ENCODE measurements at regions not wholly inside any gene's neighbourhood (a gene's known extent, or its start where the extent isn't known, plus 50 kb on each side); places are given as distances from the start of the nearest gene placed in this dataset.

DNA sequence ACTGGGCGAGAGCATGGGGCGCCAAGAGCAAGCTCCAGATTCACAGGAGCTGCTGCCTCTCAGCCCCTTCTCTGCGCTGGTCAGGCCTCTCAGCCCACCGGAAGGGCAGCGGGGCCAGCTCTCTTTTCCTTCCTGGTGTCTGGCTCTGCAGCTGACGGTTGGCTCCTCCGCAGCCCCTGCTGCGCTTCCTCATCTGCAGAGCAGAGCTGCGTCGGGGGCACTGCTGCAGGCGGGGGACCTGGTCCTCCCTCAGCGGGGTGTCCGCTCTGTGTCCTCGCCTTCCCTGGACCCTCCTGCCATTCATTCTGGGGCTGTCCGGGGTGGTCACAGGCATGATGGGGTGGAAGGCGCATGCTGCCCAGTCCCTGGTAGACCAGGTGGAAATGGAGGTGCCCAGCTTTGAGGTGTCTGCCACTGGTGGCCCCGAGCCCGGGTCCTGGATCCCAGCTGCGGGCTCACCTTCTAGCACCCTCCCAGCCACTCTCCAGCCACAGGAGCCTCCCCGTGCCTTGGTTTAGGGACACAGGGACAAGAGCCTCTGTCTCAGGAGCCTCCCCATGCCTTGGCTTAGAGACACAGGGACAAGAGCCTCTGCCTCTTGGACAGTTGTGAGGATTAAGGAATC, 84.8 kb downstream of the IRF8 start:
- intact Hi-C loops (cut with DNase I): loop anchor here (10.0 kb wide), 1 partner anchor 89 kb away; the partner anchor contains the start of gene IRF8
- Histone ChIP-seq H3K27ac (no peak overlapping the region), H3K27me3 (no peaks in the 10 kb centered on the region), H3K9me3 (no peaks in the 10 kb centered on the region), H3K4me1 (peaks cover 17% of the 10 kb centered on the region), H3K9ac (ENCODE audit: low read depth in 2 of 2, low read length in 2 of 2) (peak overlapping the region in 1 of 2 donors; percentile 60), H3K36me3 (no peaks in the 10 kb centered on the region), H3K4me3 (no peak overlapping the region)
- TF ChIP-seq, protein P1, sequence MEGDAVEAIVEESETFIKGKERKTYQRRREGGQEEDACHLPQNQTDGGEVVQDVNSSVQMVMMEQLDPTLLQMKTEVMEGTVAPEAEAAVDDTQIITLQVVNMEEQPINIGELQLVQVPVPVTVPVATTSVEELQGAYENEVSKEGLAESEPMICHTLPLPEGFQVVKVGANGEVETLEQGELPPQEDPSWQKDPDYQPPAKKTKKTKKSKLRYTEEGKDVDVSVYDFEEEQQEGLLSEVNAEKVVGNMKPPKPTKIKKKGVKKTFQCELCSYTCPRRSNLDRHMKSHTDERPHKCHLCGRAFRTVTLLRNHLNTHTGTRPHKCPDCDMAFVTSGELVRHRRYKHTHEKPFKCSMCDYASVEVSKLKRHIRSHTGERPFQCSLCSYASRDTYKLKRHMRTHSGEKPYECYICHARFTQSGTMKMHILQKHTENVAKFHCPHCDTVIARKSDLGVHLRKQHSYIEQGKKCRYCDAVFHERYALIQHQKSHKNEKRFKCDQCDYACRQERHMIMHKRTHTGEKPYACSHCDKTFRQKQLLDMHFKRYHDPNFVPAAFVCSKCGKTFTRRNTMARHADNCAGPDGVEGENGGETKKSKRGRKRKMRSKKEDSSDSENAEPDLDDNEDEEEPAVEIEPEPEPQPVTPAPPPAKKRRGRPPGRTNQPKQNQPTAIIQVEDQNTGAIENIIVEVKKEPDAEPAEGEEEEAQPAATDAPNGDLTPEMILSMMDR (IDR thresholded peaks at IDR 0.05): no peak
- DNase-seq: no peak

DNA sequence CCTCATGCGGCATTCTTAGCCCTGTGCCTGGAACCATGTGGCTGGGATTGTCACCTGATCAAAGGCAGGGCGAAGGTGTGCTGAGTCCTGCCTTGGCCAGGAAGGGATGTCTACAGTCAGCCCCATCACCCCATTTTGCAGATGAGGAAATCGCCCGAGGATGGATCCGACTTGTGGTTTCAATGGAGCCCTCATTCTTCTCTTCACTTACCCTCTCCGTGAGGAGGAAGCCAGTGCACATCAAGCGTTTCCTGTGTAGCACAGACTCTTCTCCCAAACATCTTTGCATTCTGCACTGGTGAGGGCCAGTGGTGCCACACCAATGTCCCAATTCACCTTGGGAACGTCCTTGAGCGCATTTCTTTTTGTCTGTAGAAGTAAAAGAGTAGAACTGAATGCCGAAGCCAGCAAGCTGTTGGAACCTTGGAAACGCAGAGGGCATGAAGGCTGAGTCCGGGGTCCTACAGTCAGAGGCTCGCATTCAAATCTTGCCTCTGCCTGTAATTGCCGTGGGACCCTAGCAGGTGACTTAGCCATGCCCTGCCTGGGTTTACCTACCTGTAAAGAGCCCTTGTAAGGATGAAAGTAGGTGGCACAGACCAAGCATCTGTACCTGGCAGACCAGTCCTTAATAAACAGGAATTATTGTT, 85.4 kb downstream of the IRF8 start:
- Histone ChIP-seq H3K9me3 (no peaks in the 10 kb centered on the region), H3K27ac (peak overlapping the region; percentile 76), H3K4me1 (peaks cover 17% of the 10 kb centered on the region), H3K27me3 (no peaks in the 10 kb centered on the region), H3K36me3 (no peaks in the 10 kb centered on the region), H3K4me3 (no peak overlapping the region), H3K9ac (ENCODE audit: low read depth in 2 of 2, low read length in 2 of 2) (peak overlapping the region in 1 of 2 donors; percentile 60)
- DNase-seq: no peak
- TF ChIP-seq, protein P1 (IDR thresholded peaks at IDR 0.05): no peak
- intact Hi-C loops (cut with DNase I): loop anchor here (10.0 kb wide), 1 partner anchor 90 kb away; the partner anchor contains the start of gene IRF8

DNA sequence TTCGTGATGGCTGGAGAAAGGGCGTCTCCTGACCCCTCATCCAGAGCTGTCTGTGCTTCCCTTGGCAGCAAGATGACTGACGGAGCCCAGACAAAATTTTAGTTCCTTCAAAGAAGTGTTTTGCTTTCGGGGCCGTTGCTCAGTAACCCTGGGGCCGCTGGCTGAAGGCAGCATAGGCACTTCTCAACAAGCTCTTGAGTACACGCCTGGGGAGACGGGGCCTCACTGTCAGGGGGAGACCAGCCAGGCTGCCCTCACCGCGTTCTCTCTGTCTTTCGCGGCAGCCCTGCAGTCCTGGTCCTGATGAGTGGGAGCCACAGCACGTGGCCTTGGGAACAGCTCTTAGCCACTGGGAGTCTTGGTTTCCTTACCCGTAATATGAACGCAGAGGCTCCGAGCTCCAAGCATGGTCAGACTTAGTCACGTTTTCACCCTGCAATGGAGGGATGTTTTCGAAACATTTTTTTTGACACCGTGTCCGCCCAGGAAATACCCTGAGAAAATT, 86.0 kb downstream of the IRF8 start:
- Histone ChIP-seq H3K27ac (peak overlapping the region; percentile 76), H3K36me3 (no peaks in the 10 kb centered on the region), H3K9ac (ENCODE audit: low read depth in 2 of 2, low read length in 2 of 2) (peak overlapping the region; percentile 30 to 60), H3K4me1 (peaks cover 17% of the 10 kb centered on the region), H3K9me3 (no peaks in the 10 kb centered on the region), H3K4me3 (no peak overlapping the region), H3K27me3 (no peaks in the 10 kb centered on the region)
- peak; percentile 46 for DNase-seq
- TF ChIP-seq, protein P1 (IDR thresholded peaks at IDR 0.05): no peak
- intact Hi-C loops (cut with DNase I): loop anchor here (10.0 kb wide), 1 partner anchor 90 kb away; the partner anchor contains the start of gene IRF8

DNA sequence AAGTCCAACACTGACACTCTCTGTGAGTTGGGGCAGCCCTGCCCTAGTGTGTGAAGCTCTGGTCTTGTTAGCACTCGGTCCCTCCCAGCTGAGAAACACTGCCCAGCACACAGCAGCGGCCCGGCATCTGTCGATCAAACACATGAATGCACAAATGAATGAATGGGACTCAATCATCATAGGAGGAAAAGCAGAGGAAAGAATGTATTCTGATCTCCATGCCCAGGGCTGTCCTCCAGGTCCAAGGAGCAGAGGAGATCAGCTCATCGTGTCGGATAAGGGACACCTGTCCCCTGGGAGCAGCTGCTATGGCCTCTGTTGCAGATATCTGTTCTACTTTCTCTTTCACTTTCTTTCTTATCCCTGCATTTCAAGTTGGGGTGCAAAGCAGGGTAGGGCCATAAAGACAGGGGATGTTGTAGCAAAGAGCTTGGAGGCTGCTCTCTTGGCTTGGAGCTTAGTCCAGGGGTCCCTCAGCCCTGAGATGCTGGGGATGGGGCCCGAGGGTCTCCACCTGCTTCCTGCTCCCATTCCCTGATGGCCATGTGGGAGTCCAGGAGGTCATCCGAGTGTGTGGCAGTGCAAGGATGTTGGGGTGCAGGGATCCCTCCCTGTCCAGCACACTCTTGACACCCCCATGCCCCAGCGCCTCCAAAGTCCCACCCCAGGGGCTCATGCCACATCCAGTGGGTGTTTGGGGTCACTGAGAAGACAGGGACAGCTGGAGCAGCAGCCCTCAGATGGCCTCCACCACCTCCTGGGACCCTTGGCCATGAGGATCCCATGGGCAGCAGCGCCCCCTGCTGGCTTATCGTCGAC, 88.2 kb downstream of the IRF8 start:
- peaks cover 17% of the 10 kb centered on the region for H3K4me1 ChIP-seq
- no peaks in the 10 kb centered on the region for H3K9me3 ChIP-seq
- no peak overlapping the region for H3K4me3 ChIP-seq
- H3K27ac ChIP-seq: peak overlapping the region; percentile 76
- intact Hi-C loops (cut with DNase I): loop anchor here (1.0 to 10.0 kb wide), 2 partner anchors 92 to 166 kb away; partner anchors contain the start of gene IRF8
- TF ChIP-seq, protein P1 (IDR thresholded peaks at IDR 0.05): peak; percentile 41
- peak overlapping the region in 1 of 2 donors; percentile 53 for H3K9ac ChIP-seq (ENCODE audit: low read depth in 2 of 2, low read length in 2 of 2)
- H3K36me3 ChIP-seq: no peaks in the 10 kb centered on the region
- no peaks in the 10 kb centered on the region for H3K27me3 ChIP-seq
- DNase-seq: peak; percentile 49

DNA sequence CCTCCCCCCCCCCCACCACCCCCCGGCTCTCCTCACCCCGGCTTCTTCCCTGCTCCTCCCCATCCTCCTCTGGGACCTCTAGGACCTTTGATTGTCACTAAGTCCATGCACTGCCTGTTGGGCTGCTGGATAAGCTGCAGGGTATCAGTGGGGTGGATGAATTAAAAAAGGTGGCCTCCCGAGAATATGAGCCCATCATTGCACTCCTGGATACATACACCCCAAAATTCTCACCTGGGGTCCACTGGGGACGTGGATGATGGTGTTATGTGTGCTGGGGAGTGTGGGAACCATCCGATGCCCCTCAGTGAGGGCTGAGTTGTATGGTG, 88.8 kb downstream of the IRF8 start:
- Histone ChIP-seq H3K9ac (ENCODE audit: low read depth in 2 of 2, low read length in 2 of 2) (no peak overlapping the region), H3K27ac (no peak overlapping the region), H3K9me3 (no peaks in the 10 kb centered on the region), H3K27me3 (no peaks in the 10 kb centered on the region), H3K4me1 (peaks cover 17% of the 10 kb centered on the region), H3K4me3 (no peak overlapping the region), H3K36me3 (no peaks in the 10 kb centered on the region)
- no peak for DNase-seq
- TF ChIP-seq, protein P1 (IDR thresholded peaks at IDR 0.05): peak; percentile 14
- intact Hi-C loops (cut with DNase I): loop anchor here (1.0 to 10.0 kb wide), 2 partner anchors 93 to 166 kb away; partner anchors contain the start of gene IRF8

Data from colonic mucosa (tissue), 4 donors.